Osteocyte (in vitro differentiated cells): ENCODE measurements at regions not wholly inside any gene's neighbourhood (a gene's known extent, or its start where the extent isn't known, plus 50 kb on each side); places are given as distances from the start of the nearest gene placed in this dataset.

Experiments
- DNase-seq: peaks from one replicate; pipeline ENCODE4 v3.0.0; 2021; ENCODE audit warnings: mixed read lengths; ENCODE audit not compliant: unreplicated experiment; ENCODE audit errors: extremely low spot score
- H3K27ac Mint-ChIP-seq: one replicate; pipeline ENCODE4 v1.8.0; 2021; ENCODE audit warnings: mild to moderate bottlenecking, mixed read lengths; ENCODE audit not compliant: unreplicated experiment
- H3K27me3 Mint-ChIP-seq: one replicate; pipeline ENCODE4 v1.8.0; 2021; ENCODE audit warnings: mixed read lengths; ENCODE audit not compliant: unreplicated experiment
- H3K36me3 Mint-ChIP-seq: one replicate; pipeline ENCODE4 v1.8.0; 2021; ENCODE audit warnings: mixed read lengths; ENCODE audit not compliant: unreplicated experiment
- H3K4me1 Mint-ChIP-seq: one replicate; pipeline ENCODE4 v1.8.0; 2021; ENCODE audit warnings: mixed read lengths; ENCODE audit not compliant: unreplicated experiment
- H3K4me3 Mint-ChIP-seq: one replicate; pipeline ENCODE4 v1.8.0; 2021; ENCODE audit warnings: mild to moderate bottlenecking, moderate library complexity, mixed read lengths; ENCODE audit not compliant: unreplicated experiment
- H3K9me3 Mint-ChIP-seq: one replicate; pipeline ENCODE4 v1.8.0; 2021; ENCODE audit warnings: mixed read lengths; ENCODE audit not compliant: unreplicated experiment
- CTCF ChIP-seq: fragments of 200-600 bp; sonication (generic); IDR thresholded peaks from 2 replicates; pipeline ENCODE4 v1.5.0; 2021; ENCODE audit warnings: antibody characterized with exemption, mild to moderate bottlenecking, moderate library complexity

- H3K4me1 Mint-ChIP-seq: no peaks in the 10 kb centered on the region
- peaks cover 5% of the 10 kb centered on the region for H3K27me3 Mint-ChIP-seq
- H3K4me3 Mint-ChIP-seq: no peak overlapping the region
- no peak for TF ChIP-seq CTCF
- DNase-seq: no peak
- no peaks in the 10 kb centered on the region for H3K36me3 Mint-ChIP-seq
- H3K9me3 Mint-ChIP-seq: no peaks in the 10 kb centered on the region
- no peak overlapping the region for H3K27ac Mint-ChIP-seq
These were observed 1674.9 kb downstream of the HACE1 start for GRCh38 chr6:103184776-103185175.

- no peak overlapping the region for H3K27ac Mint-ChIP-seq
- H3K4me3 Mint-ChIP-seq: no peak overlapping the region
- DNase-seq: no peak
- no peaks in the 10 kb centered on the region for H3K9me3 Mint-ChIP-seq
- TF ChIP-seq CTCF: no peak
- H3K27me3 Mint-ChIP-seq: peaks cover 5% of the 10 kb centered on the region
- no peaks in the 10 kb centered on the region for H3K36me3 Mint-ChIP-seq
- H3K4me1 Mint-ChIP-seq: no peaks in the 10 kb centered on the region
These were observed 1675.8 kb downstream of the HACE1 start for GRCh38 chr6:103183831-103184411.

GRCh38 chr6:103178193-103178592 lies 1681.5 kb downstream of the HACE1 start:
- Mint-ChIP-seq H3K36me3 (no peaks in the 10 kb centered on the region), H3K4me3 (no peak overlapping the region), H3K4me1 (peaks cover 2% of the 10 kb centered on the region), H3K27me3 (no peaks in the 10 kb centered on the region), H3K27ac (no peak overlapping the region), H3K9me3 (no peaks in the 10 kb centered on the region)
- DNase-seq: no peak
- TF ChIP-seq CTCF: no peak

- no peak overlapping the region for H3K4me3 Mint-ChIP-seq
- H3K27me3 Mint-ChIP-seq: no peaks in the 10 kb centered on the region
- TF ChIP-seq CTCF: no peak
- no peaks in the 10 kb centered on the region for H3K36me3 Mint-ChIP-seq
- peaks cover 2% of the 10 kb centered on the region for H3K4me1 Mint-ChIP-seq
- DNase-seq: no peak
- H3K27ac Mint-ChIP-seq: no peak overlapping the region
- H3K9me3 Mint-ChIP-seq: no peaks in the 10 kb centered on the region
These were observed 1681.9 kb downstream of the HACE1 start for GRCh38 chr6:103177791-103178190.

GRCh38 chr6:103175056-103175455 lies 1684.7 kb downstream of the HACE1 start:
- DNase-seq: no peak
- no peak for TF ChIP-seq CTCF
- no peak overlapping the region for H3K27ac Mint-ChIP-seq
- H3K36me3 Mint-ChIP-seq: no peaks in the 10 kb centered on the region
- H3K4me1 Mint-ChIP-seq: peaks cover 2% of the 10 kb centered on the region
- no peaks in the 10 kb centered on the region for H3K9me3 Mint-ChIP-seq
- H3K27me3 Mint-ChIP-seq: peaks cover 3% of the 10 kb centered on the region
- no peak overlapping the region for H3K4me3 Mint-ChIP-seq
